Stimulated activated CD4-positive, alpha-beta T cell treated with anti-CD3 and anti-CD28 coated beads, Interleukin-12 subunit alpha, Interleukin-12 subunit beta, amount 100 ng/mL, for 4 hours (primary cell): ENCODE measurements at regions not wholly inside any gene's neighbourhood (a gene's known extent, or its start where the extent isn't known, plus 50 kb on each side); places are given as distances from the start of the nearest gene placed in this dataset.
"Not testable (repeated sequence)": the region's sequence is repeated elsewhere in the genome, so short reads cannot be mapped to it uniquely, and the experiment has no call there.

Experiments used
- DNase-seq: peaks from one replicate; pipeline ENCODE4 v3.0.0-alpha.2; 2020

DNA sequence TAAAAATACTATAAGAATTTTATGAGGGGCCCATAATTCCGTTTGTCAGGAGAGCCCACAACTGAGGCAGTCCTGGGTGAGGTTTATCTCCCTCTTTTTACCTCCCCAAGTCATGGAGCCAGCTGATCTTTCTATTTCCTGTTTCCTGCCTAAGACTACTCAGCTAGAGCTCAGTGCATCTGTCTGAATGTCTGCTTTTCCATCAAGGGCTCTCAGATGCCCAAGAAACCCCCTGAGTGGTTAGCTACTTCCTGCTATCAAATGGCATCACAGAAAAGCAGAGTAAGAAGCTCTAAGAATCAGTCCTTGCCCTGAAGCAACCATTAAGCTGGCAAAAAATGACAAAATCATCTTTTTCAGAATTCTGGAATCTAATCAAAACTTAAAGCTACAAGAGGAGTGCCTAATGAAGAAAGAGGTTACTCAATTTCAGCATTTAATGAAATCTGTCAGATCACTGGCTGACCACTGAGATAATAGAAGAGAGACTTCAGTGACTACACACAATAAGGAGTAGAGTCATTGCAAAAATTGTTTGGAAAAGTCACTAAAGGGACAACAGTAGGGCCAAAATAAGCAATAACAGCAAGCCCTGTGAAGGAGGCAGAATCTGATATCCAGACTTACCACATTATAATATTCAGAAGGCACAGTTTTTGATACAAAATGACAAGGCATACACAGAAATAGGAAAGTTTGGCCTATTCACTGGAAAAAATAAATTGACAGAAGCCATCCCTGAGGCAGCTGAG is 150.1 kb downstream of the CYB561 start:
- no peak for DNase-seq

DNA sequence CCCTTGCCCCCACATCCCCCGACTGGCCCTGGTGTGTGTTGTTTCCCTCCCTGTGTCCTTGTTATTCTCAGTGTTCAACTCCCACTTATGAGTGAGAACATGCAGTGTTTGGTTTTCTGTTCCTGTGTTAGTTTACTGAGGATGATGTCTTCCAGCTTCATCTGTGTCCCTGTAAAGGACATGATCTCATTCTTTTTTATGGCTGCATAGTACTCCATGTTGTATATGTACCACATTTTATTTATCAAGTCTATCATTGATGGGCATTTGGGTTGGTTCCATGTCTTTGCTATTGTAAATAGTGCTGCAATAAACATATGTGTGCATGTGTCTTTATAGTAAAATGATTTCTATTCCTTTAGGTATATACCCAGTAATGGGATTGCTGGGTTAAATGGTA is 147.2 kb downstream of the CYB561 start:
- not testable (repeated sequence) for DNase-seq

DNA sequence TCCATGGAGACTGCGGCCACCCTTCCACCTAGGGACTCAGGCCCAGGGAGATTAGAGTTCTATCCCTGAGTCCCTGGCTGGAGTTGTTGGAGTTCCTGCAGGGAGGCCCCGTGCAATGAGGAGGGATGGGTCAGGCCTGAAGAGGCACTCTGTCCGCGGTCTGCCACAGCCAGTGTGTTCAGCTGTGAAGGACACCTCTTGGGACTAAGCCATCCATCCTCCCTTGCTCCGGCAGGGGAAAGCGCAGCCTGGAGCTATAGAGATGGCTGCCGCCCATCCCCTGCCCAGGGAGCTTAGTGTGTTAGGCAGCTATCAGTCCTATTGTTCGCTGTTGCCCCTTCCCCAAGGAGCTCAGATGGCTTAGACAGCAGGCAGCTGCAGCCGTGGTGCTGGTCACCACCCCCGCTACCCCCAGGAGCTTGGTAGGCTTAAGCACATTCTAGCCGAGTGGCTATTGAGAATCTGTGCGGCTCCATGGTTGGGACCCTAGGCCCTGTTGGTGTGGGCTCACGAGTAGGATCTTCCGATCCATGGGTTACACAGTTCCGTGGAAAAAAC is 141.3 kb downstream of the CYB561 start:
- no peak for DNase-seq

DNA sequence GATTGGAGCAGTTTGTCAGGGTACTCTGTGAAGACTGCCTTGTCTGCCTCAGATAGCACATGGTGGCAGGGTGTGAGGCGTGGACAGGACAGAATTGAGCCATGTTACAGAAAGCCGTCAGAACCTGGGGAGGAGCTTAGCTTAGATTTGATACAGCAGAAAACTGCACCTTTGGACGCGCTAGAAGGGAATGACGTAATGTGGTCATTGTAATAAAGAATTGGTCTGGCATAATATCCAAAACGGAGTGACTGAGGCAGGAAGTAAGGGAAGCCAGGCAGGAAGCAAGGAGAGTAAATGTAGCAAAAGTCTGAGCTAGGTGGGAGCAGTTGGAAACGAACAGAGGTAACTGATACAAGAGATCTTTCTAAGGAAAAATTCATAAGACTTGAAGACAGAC is 140.2 kb downstream of the CYB561 start:
- DNase-seq, result no peak

DNA sequence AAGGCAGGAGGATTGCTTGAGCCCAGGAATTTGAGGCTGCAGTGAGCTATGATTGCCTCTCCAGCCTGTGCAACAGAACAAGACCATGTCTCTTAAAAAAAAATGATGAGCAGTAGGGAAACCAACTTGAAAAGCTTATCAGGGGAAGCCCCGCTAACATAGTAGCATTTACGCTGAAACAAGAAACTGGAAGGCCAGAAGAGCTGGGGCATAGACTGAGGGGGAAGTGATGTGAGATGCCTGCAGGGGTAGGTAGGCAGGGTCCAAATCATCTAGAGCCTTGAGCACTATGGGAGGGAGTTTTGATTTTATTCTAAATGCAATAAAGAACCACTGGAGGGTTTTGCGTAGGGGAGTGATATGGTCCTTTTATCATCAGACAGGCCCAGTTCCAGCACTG is 139.3 kb downstream of the CYB561 start:
- DNase-seq, result no peak

DNA sequence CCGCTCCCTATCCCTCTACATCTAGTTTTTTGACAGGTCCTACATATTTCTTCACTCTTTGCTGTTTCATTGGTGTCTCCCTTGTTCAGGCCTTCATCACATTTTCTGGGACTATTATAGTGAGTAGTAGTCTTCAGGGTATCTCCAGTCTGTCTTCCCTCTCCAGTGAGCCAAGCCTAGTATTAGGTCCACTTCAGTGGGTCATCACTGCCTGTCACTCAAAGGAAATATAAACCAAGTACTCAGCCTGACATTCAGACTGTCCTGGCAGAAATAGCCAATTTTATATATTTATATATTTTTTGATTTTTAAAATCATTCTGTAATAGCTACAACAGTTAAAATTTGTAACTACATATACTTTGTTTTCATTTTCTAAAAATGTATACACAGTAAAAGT is 137.8 kb downstream of the CYB561 start:
- DNase-seq, result no peak

DNA sequence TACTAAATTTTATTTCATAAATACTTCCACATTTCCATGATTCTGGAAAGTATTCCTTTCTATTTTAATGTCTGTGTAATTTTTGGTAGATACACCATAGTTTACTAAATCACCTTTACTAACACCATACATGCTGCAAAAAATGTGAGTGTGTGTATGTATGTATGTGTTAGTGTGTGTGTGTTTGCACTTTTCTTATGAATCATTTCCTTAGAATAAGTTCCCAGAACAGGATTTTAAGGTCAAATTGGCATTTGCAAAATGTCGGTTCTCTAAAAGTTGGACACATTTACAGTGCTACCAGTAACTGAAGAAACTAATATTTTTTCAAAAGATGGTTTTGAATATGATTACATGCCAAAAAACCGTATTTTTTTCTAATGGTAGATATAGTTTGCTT is 137.1 kb downstream of the CYB561 start:
- no peak for DNase-seq

DNA sequence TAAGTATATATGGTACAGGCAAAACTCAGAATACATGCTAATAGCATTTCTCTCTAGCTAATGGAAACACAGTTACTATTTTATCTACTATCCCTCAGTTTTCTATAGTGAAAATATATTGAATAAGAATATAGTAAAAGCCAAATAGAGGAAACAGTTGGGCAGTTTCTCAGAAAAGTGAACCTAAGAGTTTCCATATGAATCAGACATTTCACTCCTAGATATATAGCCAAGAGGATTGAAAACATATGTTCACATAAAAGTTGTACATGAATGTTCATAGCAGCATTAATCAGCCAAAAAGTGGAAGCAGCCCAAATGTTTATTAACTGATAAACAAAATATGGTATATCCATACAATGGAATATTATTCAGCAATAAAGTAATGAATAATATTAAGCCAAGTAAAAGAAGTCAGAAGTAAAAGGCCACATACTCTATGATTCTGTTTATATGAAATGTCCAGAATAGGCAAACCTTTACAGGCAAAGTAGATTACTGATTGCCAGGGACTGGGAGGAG is 134.6 kb downstream of the CYB561 start:
- DNase-seq, result no peak

DNA sequence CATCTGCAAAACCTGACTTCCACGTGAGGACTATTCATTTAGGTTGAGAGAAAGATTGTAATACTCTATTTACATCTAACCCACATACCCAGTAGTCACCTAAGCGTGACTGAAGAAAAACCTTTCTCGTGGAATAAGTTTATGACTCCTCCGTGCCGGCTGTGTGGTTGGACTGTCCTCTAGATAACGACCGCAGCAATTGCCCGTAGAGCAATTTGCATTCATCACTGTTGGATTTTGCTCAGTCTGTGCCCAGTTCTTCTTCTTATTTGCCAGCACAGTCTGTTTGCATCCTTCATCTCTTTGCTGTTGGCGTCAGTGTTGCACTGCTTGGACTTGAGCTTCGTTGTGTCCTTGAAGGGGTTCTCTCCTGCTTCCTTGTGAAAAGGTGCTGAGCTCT is 131.3 kb downstream of the CYB561 start:
- DNase-seq, result no peak

DNA sequence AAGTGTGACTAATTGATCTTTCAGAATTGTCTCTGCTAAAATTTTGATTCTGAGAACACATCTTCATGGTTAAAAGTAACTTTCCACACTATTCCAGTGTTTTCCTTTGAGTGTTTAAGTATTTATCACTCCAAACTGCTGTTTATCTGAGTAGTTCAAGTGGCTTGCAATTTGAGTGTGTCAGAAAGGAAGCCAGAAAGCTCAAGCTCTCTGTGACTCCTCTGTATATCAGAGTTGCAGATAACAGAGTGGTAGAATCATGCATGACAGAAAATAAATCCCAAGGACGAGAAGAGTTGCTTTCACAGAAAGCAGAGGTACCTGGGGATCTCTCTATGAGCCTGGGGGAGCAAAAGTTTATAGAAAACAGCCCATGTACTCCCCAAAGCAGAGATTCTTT is 130.0 kb downstream of the CYB561 start:
- DNase-seq, result no peak

DNA sequence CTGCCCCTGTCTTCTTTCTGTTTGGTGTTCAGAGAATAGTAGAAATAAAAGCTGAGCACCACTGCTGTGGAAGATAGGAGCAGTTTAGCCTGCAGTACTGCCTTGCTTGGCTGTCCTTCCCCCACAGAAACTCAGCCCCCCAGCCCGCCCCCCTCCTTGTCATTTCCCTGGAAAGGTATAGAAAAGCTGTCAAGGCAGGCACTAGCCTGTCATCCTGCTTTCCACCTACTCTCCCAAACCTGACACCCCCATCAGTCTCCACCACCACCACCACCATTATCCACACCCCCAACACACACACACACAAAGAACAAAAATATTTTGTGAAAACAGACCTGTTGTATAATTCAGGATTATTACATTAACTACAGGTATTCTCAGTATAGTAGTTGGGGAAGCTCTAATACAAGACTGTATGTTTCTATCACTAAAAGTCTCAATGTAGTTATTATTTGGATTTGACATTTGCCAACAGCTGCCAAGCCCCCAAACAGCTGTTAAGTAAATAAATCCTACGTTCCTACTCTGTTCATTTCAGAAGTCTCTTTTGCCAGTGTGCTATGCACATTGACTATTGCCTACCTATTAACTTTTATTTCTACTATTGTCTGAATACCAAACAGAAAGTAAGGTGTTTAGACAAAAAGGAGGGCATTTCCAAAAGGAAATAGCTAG is 128.8 kb downstream of the CYB561 start:
- DNase-seq, result no peak

DNA sequence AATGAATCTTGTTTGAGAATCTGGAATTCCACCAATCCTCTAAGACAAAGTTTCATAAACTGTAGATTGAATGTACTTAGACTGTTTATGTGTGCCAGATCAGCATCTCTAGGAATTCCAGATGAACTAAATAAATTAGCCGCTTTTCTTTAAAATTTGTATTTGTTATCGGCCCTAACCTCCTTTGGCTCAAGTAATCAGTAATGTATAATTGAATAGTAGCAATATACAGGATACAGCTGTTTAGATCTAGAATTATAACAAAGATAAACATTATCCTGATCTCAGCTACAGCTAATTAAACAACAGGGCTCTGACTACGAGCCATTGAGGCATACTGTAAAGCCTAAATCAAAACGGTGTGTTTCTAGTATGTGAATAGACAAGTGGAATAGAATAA is 120.3 kb downstream of the CYB561 start:
- no peak for DNase-seq

DNA sequence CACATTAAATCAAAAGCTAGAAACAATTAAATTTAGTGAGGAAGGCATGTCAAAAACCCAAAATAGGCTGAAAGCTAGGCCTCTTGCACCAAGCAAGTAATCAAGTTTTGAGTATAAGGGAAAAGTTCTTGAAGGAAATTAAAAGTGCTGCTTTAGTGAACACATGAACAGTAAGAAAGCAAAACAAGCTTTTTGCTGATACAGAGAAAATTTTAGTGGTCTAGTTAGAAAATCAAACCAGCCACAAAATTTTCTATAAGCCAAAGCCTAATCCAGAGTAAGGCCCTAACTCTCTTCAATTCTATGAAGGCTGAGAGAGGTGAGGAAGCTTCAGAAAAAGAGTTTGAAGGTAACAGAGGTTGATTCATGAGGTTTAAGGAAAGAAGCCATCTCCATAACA is 116.2 kb downstream of the CYB561 start:
- DNase-seq, result no peak

DNA sequence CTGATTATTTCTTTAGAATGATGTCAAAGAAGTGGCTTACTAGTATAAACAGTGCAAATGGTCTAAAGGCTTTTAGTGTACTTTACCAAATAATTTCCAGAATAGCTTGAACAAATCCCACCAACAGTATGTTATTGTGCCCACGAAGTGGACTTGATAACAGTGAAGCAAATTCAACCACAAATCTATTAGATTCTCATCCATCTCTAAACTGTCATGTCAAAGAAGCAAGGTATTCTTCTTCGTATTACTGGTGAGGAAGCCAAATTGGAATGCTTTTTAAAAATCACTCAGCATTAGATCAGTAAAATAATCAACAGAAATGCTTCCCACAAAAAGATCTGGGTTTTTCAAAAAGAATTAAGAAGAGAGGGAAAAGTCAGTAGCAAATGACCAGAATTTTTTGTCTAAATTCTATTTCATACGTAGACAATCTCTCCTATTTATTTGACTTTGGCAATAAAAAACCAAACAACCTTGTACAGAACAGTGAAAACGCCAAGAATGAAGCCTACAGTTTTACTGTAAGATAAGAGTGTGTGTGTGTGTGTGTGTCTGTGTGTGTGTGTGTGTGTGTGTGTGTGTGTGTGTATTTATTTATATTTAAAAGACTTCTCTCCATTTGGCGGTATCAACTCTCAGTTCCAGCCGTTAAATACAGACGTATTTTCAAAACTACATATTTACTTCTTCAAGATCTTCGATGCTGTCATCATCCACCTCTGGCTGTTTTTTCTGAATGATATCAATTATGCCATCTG is 114.6 kb downstream of the CYB561 start:
- no peak for DNase-seq

DNA sequence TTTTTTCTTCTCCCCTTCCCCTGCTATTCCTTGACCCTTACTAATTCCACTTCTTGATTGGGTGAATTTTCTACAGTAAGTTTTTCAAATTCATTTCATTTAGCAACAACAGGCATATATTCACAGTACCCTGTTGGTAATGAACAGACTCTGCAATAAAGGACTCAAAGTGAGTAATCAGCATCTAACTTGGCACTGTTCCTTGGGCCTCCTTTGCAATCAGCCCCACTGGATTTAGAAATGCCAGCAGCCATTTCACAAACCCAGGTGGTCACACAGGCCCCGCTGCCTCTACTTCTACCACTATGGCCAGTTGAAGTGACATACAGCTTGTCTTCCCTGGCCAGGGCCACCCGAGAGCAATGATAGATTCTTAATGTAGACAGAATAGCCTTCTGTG is 113.8 kb downstream of the CYB561 start:
- no peak for DNase-seq

DNA sequence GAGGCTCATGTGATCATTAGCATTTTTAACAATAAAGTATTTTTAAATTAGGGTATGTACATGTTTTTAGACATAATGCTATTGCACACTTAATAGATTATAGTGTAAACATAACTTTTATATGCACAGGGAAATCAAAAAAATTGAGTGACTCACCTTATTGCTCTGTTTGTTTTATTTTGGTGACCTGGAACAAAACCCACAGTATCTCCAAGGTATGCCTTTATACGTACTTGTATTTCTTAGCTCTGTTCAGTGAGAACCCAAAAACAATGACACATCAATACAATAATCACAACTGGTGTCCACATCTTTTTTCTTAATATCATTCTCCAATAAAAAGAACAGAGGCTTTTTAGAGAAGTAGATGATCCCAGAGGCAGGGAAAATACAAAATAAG is 112.2 kb downstream of the CYB561 start:
- no peak for DNase-seq

DNA sequence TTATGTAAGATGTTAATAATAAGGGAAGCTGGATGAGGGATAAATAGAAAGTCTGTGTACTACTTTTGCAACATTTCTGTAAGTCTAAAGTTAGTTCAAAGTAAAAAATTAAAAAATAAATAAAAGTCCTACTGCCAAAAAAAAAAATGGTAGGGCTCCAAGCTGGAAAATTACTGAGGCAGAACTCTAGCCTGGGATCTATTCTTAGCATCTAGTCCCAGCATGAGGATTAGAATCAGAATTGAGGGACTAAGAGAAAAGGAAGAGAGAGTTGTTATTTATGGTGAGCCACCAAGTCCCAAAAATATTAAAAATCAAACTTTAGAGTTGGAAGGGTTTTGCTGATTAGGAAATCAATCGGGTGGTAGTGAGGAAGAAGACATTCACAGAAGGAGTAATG is 110.3 kb downstream of the CYB561 start:
- no peak for DNase-seq

DNA sequence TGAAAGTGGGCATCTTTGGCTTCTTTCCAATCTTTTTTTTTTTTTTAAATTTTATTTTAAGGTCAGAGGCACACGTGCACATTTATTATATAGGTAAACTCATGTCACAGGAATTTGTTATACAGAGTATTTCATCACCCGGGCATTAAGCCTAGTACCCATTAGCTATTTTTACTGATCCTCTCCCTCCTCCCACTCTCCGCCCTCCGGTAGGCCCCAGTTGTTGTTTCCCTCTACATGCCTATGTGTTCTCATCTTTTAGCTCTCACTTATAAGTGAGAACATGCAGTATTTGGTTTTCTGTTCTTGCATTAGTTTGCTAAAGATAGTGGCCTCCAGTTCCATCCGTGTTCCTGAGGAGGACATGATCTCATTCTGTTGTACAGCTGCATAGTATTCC is 108.5 kb downstream of the CYB561 start:
- DNase-seq, result no peak

DNA sequence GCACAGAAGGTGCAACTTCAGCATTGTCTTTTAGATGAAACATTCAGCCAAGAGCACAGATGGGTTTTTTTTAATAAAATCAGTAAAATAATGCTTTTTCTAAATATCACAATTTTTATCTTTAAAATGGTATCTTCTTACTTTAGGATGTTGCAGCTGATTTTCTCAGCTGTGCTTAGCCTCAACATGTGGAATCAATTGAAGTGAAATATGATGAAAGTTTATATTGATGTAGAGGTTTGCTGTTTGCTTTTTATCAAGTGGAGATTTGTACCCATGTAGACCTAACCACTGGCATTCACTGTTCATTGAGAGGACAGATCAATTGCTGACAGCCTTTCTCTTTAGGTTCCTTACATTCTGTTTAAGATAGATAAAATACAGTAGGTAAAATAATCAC is 107.8 kb downstream of the CYB561 start:
- no peak for DNase-seq

DNA sequence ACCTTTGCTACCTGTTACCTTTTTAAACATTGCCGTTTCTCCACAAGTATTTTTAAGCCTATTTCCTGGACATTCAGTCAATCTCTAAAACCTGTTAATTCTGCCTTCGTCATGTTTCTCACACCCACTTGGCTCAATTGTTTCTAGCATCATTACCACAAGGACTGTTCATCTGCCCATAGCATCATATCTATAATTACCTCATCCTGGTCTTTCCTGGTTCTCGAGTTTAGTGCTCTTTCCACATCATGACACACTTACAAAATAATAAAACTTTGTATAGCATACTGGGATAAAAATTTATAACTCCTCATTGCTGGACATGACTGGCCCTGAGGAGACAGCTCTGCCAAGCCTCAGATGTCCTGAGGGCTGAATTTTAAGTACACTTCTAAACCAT is 104.8 kb downstream of the CYB561 start:
- no peak for DNase-seq

DNA sequence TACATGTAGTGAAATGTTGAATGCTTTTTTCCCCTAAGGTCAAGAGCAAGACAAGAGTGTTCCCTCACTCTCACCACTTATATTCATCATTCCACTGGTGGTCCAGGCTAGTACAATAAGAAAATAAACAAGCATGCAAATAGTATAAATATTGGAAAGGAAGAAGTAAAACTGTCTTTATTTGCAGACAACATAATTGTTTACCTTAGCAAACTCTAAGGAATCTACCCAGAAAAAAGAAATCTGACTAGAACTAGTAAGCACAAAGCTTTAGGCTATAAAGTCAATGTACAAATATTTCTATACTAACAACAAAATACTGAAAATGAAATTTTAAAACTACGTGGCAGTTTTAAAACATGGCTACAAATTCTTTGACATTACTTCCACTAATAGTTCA is 101.7 kb downstream of the CYB561 start:
- DNase-seq, result no peak

DNA sequence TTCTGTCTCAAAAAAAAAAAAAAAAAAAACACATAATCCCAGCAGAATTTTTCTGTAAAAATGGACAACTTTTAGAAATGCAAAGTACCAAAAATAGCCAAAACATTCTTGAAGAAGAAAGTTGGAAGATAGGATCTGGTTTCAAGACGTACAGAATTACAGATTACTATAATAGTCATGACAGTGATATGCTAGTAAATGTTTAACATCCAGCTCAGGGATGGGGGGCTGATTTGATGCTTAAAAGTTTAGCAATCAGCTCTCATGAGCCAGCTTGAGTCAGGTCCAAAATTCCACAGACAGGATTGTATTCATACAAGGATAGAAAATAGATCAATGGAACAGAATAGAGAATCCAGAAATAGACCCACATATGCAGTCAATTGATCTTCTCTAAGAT is 100.5 kb downstream of the CYB561 start:
- DNase-seq, result no peak

DNA sequence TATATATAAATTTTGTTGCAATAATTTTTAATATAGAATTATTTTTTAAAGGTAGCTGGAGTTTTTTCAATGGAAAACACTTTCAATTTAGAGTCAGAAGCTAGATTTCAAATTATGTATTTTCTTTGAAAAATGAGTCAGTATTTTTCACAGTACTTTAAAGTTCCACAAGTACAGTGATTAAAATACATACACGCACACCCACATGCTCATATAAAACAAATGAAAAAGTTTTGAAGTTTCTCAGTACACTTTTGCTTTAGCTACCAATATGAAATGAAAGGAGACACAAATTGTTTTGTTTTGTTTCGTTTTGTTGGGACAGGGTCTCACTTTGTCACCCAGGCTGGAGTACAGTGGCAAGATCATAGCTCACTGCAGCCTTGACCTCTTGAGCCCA is 98.6 kb downstream of the CYB561 start:
- no peak for DNase-seq
